ENCODE measurements at regions not wholly inside any gene's neighbourhood (a gene's known extent, or its start where the extent isn't known, plus 50 kb on each side); places are given as distances from the start of the nearest gene placed in this dataset.

DNA sequence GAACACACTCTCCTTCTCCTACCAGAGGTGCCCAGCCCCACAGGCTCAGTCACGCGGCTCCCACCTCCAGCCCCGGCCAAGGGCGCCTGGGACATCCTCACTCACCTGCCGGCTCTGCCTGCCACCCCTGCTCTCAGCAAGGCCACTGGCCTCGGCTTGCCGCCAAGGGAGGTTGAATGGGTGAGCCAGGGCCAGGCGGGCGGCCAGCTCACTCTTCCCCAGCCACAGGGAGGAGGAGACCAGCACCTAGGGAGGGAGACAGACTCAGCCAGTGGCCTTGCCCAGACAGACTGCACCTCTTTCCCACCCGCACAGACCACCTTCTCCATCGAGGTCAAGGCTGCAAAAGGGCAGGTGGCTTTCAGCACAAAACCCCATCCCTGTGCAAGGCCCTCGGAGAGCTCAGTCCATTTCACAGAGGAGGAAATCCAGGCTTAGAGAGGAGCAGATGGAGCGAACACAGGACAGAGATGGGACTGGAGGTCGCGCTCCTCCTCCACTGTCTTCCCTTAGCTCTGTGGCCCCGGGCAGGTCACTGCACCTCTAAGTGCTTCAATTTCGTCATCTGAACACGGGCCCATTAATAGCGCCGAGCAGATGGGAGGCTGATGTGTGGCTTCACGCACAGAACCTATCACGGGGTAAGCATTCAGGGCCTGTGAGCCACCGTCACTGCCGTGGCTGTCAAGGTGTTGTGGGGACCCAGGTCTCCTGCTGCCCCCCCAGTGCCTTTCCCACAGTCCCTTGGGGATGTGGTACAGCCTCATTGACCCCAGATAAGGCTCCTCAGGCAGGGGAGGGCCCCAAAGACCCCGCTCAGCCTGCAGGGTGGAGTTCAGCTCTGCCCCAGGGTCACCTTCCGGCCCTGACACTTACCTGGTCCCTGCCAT, 56.1 kb downstream of the RMI2 start:
- TF ChIP-seq POLR2A (IDR thresholded peaks at IDR 0.05; ENCODE audit: low read depth, low read length) (no peak), FOS (IDR thresholded peaks at IDR 0.05; ENCODE audit: borderline replicate concordance, insufficient read depth, low read length) (no peak)
- TF ChIP-seq, protein P1, sequence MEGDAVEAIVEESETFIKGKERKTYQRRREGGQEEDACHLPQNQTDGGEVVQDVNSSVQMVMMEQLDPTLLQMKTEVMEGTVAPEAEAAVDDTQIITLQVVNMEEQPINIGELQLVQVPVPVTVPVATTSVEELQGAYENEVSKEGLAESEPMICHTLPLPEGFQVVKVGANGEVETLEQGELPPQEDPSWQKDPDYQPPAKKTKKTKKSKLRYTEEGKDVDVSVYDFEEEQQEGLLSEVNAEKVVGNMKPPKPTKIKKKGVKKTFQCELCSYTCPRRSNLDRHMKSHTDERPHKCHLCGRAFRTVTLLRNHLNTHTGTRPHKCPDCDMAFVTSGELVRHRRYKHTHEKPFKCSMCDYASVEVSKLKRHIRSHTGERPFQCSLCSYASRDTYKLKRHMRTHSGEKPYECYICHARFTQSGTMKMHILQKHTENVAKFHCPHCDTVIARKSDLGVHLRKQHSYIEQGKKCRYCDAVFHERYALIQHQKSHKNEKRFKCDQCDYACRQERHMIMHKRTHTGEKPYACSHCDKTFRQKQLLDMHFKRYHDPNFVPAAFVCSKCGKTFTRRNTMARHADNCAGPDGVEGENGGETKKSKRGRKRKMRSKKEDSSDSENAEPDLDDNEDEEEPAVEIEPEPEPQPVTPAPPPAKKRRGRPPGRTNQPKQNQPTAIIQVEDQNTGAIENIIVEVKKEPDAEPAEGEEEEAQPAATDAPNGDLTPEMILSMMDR (IDR thresholded peaks at IDR 0.05; ENCODE audit: extremely low read depth in 1 of 2, insufficient read depth in 1 of 2, low read depth in 1 of 2, low read length in 2 of 2): no peak
